ENCODE measurements at regions not wholly inside any gene's neighbourhood (a gene's known extent, or its start where the extent isn't known, plus 50 kb on each side); places are given as distances from the start of the nearest gene placed in this dataset.

DNA sequence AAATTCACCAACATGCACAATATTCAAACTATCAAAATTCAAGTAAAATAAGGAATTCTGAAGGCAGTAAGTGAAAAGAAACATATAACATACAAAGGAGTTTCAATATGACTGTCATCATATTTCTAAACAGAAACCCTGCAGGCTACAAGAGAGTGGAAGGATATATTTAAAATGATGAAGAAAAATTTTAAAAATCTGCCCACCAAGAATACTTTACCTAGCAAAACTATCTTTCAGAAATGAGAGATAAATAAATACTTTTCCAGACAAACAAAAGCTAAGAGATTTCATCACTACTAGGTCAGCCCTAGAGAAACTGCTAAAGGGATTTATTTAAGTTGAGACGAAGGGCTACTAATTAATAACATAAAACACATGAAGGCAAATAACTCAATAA is 73.8 kb upstream of the MANEA start:
- Histone ChIP-seq H3K9me1 (replicated peaks; ENCODE audit: control insufficient read depth, extremely low read depth, insufficient read depth, low read length) (no peaks in the 10 kb centered on the region), H3K9ac (replicated peaks; ENCODE audit: extremely low read depth, insufficient read depth, low read length) (no peak overlapping the region), H2AFZ (ENCODE audit: low read depth, low read length) (no peak overlapping the region), H3K79me2 (ENCODE audit: control insufficient read depth, insufficient read depth, low read length) (no peaks in the 10 kb centered on the region), H3K4me2 (ENCODE audit: insufficient read depth, low read length) (no peak overlapping the region), H3K27me3 (ENCODE audit: control insufficient read depth in 2 of 2, insufficient read depth in 2 of 2, low read length in 2 of 2) (no peaks in the 10 kb centered on the region), H3K36me3 (ENCODE audit: control insufficient read depth in 2 of 2, extremely low read depth in 1 of 2, insufficient read depth in 2 of 2, low read length in 2 of 2) (no peaks in the 10 kb centered on the region), H4K20me1 (replicated peaks; ENCODE audit: control insufficient read depth, extremely low read depth, insufficient read depth, low read length) (no peaks in the 10 kb centered on the region), H3K4me3 (replicated peaks in 1 of 3; ENCODE audit: insufficient read depth in 1 of 3, low read depth in 1 of 3, low read length in 3 of 3) (no peak overlapping the region), H3K9me3 (replicated peaks; ENCODE audit: control insufficient read depth, insufficient read depth, low read length) (no peaks in the 10 kb centered on the region), H3K4me1 (ENCODE audit: control insufficient read depth, extremely low read depth, insufficient read depth, low read length) (no peaks in the 10 kb centered on the region), H3K27ac (ENCODE audit: insufficient read depth, low read depth, low read length) (no peak overlapping the region)
- DNase-seq (ENCODE audit: low read depth, low spot score) (no peak), FAIRE-seq (no peak)
- TF ChIP-seq POLR2A (IDR thresholded peaks at IDR 0.05; ENCODE audit: low read depth, low read length) (no peak), MYC (IDR thresholded peaks at IDR 0.05; ENCODE audit: low read depth, low read length) (no peak), JUN (IDR thresholded peaks at IDR 0.05; ENCODE audit: borderline replicate concordance, insufficient read depth, insufficient read length, low read depth) (no peak), EZH2 (IDR thresholded peaks at IDR 0.05; ENCODE audit: borderline replicate concordance, low read depth, low read length, severe bottlenecking) (no peak), POLR2AphosphoS5 (IDR thresholded peaks at IDR 0.05; ENCODE audit: insufficient read depth, low read depth, low read length) (no peak), GATA2 (IDR thresholded peaks at IDR 0.05; ENCODE audit: insufficient read depth, insufficient read length, low read depth, low read length) (no peak)
- TF ChIP-seq, protein P1, sequence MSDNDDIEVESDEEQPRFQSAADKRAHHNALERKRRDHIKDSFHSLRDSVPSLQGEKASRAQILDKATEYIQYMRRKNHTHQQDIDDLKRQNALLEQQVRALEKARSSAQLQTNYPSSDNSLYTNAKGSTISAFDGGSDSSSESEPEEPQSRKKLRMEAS (IDR thresholded peaks at IDR 0.05; ENCODE audit: insufficient read depth, insufficient read length): no peak
- ChIA-PET CTCF (no interaction called here), POLR2A (no interaction called here)
- dilution Hi-C loops (cut with MboI; ENCODE audit: extremely low pct_ligation_motif_present, low sequenced_read_pairs) (no loop called here), intact Hi-C loops (cut with micrococcal nuclease) (no loop called here)
- no TSS peak for BruUV-seq (replicated peaks)

- H3K4me1 ChIP-seq (ENCODE audit: control insufficient read depth, extremely low read depth, insufficient read depth, low read length): no peaks in the 10 kb centered on the region
- no peak overlapping the region for H3K9ac ChIP-seq (replicated peaks; ENCODE audit: extremely low read depth, insufficient read depth, low read length)
- H3K36me3 ChIP-seq (ENCODE audit: control insufficient read depth in 2 of 2, extremely low read depth in 1 of 2, insufficient read depth in 2 of 2, low read length in 2 of 2): no peaks in the 10 kb centered on the region
- no peak overlapping the region for H3K4me2 ChIP-seq (ENCODE audit: insufficient read depth, low read length)
- dilution Hi-C loops (cut with MboI; ENCODE audit: extremely low pct_ligation_motif_present, low sequenced_read_pairs): no loop called here
- H3K27ac ChIP-seq (ENCODE audit: insufficient read depth, low read depth, low read length): no peak overlapping the region
- intact Hi-C loops (cut with micrococcal nuclease): no loop called here
- H3K4me3 ChIP-seq (replicated peaks in 1 of 3; ENCODE audit: insufficient read depth in 1 of 3, low read depth in 1 of 3, low read length in 3 of 3): no peak overlapping the region
- H2AFZ ChIP-seq (ENCODE audit: low read depth, low read length): no peak overlapping the region
- ChIA-PET CTCF (no interaction called here), POLR2A (no interaction called here)
- no peaks in the 10 kb centered on the region for H4K20me1 ChIP-seq (replicated peaks; ENCODE audit: control insufficient read depth, extremely low read depth, insufficient read depth, low read length)
- H3K9me1 ChIP-seq (replicated peaks; ENCODE audit: control insufficient read depth, extremely low read depth, insufficient read depth, low read length): no peaks in the 10 kb centered on the region
- no peak for TF ChIP-seq MYC (IDR thresholded peaks at IDR 0.05; ENCODE audit: low read depth, low read length)
- TF ChIP-seq GATA2 (IDR thresholded peaks at IDR 0.05; ENCODE audit: insufficient read depth, insufficient read length, low read depth, low read length): no peak
- TF ChIP-seq POLR2A (IDR thresholded peaks at IDR 0.05; ENCODE audit: low read depth, low read length): no peak
- TF ChIP-seq POLR2AphosphoS5 (IDR thresholded peaks at IDR 0.05; ENCODE audit: insufficient read depth, low read depth, low read length): no peak
- TF ChIP-seq JUN (IDR thresholded peaks at IDR 0.05; ENCODE audit: borderline replicate concordance, insufficient read depth, insufficient read length, low read depth): no peak
- no peak for TF ChIP-seq EZH2 (IDR thresholded peaks at IDR 0.05; ENCODE audit: borderline replicate concordance, low read depth, low read length, severe bottlenecking)
- TF ChIP-seq, protein P1 (IDR thresholded peaks at IDR 0.05; ENCODE audit: insufficient read depth, insufficient read length): no peak
- TF ChIP-seq FOS (IDR thresholded peaks at IDR 0.05; ENCODE audit: borderline replicate concordance, insufficient read depth, low read length): no peak
- TF ChIP-seq CTCF (IDR thresholded peaks at IDR 0.05; ENCODE audit: extremely low read depth in 1 of 2, insufficient read depth in 1 of 2, low read depth in 1 of 2, low read length in 2 of 2): no peak
- no peaks in the 10 kb centered on the region for H3K9me3 ChIP-seq (replicated peaks; ENCODE audit: control insufficient read depth, insufficient read depth, low read length)
- no peaks in the 10 kb centered on the region for H3K27me3 ChIP-seq (ENCODE audit: control insufficient read depth in 2 of 2, insufficient read depth in 2 of 2, low read length in 2 of 2)
- DNase-seq (ENCODE audit: low read depth, low spot score): no peak
- FAIRE-seq: no peak
- no TSS peak for BruUV-seq (replicated peaks)
- H3K79me2 ChIP-seq (ENCODE audit: control insufficient read depth, insufficient read depth, low read length): no peaks in the 10 kb centered on the region
Measured at GRCh38 chr6:95511404-95511803, 65.9 kb upstream of the MANEA start.

Data from endothelial cell of umbilical vein (primary cell).